Thoracic aorta (tissue), 2 donors: ENCODE measurements at regions not wholly inside any gene's neighbourhood (a gene's known extent, or its start where the extent isn't known, plus 50 kb on each side); places are given as distances from the start of the nearest gene placed in this dataset.

Experiments used
- ATAC-seq: fragments of 150-250 bp; one replicate; pipeline ENCODE4 v1.8.0; 2017; ENCODE audit warnings: low read depth; ENCODE audit not compliant: insufficient number of reproducible peaks, low FRiP score
- DNase-seq: peaks from one replicate; pipeline ENCODE4 v3.0.0-alpha.2; 2020; ENCODE audit warnings: low spot score
- H3K27ac ChIP-seq, 2 donors: fragments of 200-600 bp; sonication (generic); 1 replicate in 1 of 2; 2 replicates in 1 of 2; pipeline ENCODE4 v1.5.1; 2016; ENCODE audit warnings: mild to moderate bottlenecking in 2 of 2, moderate library complexity in 2 of 2
- H3K27me3 ChIP-seq: fragments of 200-600 bp; sonication (generic); replicated peaks from 2 replicates; pipeline ENCODE4 v1.6.0; 2016; ENCODE audit warnings: mild to moderate bottlenecking; ENCODE audit not compliant: insufficient read depth
- H3K36me3 ChIP-seq: fragments of 200-600 bp; sonication (generic); one replicate; pipeline ENCODE4 v1.5.1; 2016
- H3K4me1 ChIP-seq, 2 donors: fragments of 200-600 bp; sonication (generic); 1 replicate in 1 of 2; 2 replicates in 1 of 2; pipeline versions ENCODE4 v1.5.1 to v1.6.0; 2016; ENCODE audit warnings: low read depth in 2 of 2, mild to moderate bottlenecking in 1 of 2; ENCODE audit not compliant: control insufficient read depth in 1 of 2
- H3K4me3 ChIP-seq: fragments of 200-600 bp; sonication (generic); 2 replicates; pipeline ENCODE4 v1.5.1; 2016; ENCODE audit warnings: mild to moderate bottlenecking
- H3K9me3 ChIP-seq: fragments of 200-600 bp; sonication (generic); 2 replicates; pipeline ENCODE4 v1.5.1; 2016
- TF ChIP-seq, protein P1 (sequence below): fragments of 200-600 bp; sonication (generic); IDR thresholded peaks from one replicate; pipeline ENCODE4 v1.5.1; 2019; ENCODE audit warnings: antibody characterized with exemption

DNA sequence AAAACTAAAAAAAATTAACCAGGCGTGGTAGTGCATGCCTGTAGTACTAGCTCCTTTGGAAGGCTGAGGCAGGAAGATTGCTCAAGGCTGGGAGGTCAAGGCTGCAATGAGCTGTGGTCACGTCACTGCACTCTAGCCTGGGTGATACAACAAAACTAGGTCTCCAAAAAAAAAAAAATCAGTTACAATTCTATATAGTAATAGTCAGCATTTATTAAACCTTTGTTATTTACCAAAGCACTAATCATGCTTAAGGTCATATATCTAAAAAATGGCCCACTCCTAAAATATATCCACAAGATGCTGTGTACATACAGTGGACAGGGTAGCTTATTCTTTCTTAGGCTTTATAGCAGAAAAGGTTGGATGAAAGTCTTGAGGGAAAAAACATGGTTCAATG is 152.4 kb downstream of the TFAP2A start:
- Histone ChIP-seq H3K27me3 (no peaks in the 10 kb centered on the region), H3K4me3 (no peak overlapping the region), H3K36me3 (no peaks in the 10 kb centered on the region), H3K9me3 (no peaks in the 10 kb centered on the region), H3K4me1 (no peaks in the 10 kb centered on the region), H3K27ac (no peak overlapping the region)
- TF ChIP-seq, protein P1, sequence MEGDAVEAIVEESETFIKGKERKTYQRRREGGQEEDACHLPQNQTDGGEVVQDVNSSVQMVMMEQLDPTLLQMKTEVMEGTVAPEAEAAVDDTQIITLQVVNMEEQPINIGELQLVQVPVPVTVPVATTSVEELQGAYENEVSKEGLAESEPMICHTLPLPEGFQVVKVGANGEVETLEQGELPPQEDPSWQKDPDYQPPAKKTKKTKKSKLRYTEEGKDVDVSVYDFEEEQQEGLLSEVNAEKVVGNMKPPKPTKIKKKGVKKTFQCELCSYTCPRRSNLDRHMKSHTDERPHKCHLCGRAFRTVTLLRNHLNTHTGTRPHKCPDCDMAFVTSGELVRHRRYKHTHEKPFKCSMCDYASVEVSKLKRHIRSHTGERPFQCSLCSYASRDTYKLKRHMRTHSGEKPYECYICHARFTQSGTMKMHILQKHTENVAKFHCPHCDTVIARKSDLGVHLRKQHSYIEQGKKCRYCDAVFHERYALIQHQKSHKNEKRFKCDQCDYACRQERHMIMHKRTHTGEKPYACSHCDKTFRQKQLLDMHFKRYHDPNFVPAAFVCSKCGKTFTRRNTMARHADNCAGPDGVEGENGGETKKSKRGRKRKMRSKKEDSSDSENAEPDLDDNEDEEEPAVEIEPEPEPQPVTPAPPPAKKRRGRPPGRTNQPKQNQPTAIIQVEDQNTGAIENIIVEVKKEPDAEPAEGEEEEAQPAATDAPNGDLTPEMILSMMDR, result no peak
- DNase-seq, result no peak
- ATAC-seq, result no peak

DNA sequence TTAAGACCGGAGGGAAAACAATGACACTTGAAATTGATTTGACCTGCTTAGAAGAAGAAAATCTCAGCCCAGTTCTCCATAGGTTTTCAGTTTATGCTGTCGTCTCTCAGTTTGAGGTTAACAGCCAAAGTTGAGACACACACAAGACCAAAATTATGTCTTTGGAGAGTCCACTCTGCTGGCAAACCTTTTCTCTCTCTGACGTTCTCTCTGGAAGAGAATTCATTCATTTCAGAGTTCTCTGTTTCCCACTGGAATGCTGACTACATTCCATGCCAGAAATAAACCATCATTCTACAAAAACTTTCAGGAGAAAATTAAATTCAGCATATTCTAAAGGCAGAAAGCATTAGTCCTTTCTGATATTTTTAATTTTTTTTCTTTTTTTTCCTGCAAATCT is 155.2 kb downstream of the TFAP2A start:
- no peak overlapping the region for H3K27ac ChIP-seq
- no peaks in the 10 kb centered on the region for H3K27me3 ChIP-seq
- H3K4me3 ChIP-seq, result no peak overlapping the region
- ATAC-seq (no peak), DNase-seq (no peak)
- H3K36me3 ChIP-seq, result no peaks in the 10 kb centered on the region
- TF ChIP-seq, protein P1, result no peak
- H3K4me1 ChIP-seq, result no peaks in the 10 kb centered on the region
- H3K9me3 ChIP-seq, result no peaks in the 10 kb centered on the region

DNA sequence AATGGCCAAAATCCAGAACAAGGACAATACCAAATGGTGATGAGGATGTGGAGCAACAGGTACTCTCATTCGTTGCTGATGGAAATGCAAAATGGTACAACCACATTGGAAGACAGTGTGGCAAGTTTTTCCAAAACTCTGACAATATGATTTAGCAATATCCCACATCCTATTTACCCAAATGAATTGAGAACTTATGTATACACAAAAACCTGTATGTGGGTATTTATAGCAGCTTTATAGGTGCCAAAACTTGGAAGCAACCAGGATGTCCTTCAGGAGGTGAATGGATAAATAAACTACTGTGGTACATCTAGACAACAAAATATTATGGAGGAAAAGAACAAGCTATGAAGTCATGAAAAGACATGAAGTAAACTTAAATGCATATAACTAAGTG is 156.5 kb downstream of the TFAP2A start:
- TF ChIP-seq, protein P1, result no peak

DNA sequence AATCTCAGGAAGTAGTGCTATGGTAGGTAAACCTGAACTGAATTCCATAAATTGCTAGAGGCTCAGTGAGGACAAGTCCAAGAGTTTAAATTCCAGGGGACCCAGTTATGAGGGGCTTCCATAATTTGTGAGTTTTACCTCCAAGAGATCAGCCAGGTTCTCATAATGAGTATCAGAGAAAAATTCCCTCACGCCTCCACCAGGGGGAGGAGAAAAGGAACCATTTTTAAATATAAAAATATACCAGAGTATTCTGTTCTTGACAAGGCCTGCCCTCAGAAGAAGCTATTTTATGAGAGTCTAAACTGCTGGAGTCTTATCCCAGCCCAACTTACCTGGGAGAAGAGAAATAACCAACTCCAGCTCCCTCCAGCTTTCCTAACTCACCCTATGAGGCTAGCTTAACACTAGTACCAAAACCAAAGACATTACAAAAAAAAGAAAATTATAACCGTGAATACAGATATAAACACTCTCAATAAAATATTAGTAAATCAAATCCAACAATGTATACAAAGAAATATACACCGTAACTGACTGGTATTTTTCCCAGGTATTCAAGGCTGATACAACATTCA is 158.7 kb downstream of the TFAP2A start:
- Histone ChIP-seq H3K9me3 (no peaks in the 10 kb centered on the region), H3K36me3 (no peaks in the 10 kb centered on the region), H3K27me3 (no peaks in the 10 kb centered on the region), H3K27ac (no peak overlapping the region), H3K4me3 (no peak overlapping the region), H3K4me1 (no peaks in the 10 kb centered on the region)
- TF ChIP-seq, protein P1, result no peak
- ATAC-seq (no peak), DNase-seq (no peak)

More for the DNA sequence above, 156.5 kb downstream of the TFAP2A start:
- Histone ChIP-seq H3K27me3 (no peaks in the 10 kb centered on the region), H3K9me3 (no peaks in the 10 kb centered on the region), H3K27ac (no peak overlapping the region), H3K36me3 (no peaks in the 10 kb centered on the region), H3K4me1 (no peaks in the 10 kb centered on the region), H3K4me3 (no peak overlapping the region)
- no peak for ATAC-seq
- DNase-seq, result no peak

DNA sequence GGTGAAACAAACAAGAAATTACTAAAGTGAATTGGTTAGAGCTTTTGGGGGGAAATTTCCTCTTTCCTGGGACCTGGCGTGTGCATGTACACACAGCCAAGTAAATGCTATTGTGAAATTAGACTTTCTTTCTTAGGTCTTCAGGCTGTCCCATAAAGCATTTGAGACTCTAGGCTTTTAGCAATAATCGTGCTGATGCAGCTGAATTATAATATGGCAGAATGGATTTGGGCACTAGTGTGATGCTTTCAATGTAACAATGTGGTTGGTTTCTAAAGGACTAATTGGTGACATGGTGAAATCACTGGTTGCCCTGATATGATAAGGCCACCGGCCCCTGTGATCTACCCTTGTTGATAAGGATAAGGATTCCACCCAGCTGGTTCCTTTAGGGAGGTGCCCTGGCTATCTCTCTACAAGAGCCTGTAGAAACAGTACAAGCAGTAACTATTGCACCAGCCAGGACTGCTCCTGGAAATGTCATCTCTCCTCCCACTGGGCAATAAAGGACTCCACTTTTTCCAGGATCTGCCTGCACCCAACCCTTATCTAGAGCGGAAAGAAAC is 164.1 kb downstream of the TFAP2A start:
- no peak overlapping the region for H3K4me3 ChIP-seq
- no peaks in the 10 kb centered on the region for H3K9me3 ChIP-seq
- H3K27ac ChIP-seq, result no peak overlapping the region
- no peaks in the 10 kb centered on the region for H3K36me3 ChIP-seq
- no peaks in the 10 kb centered on the region for H3K4me1 ChIP-seq
- DNase-seq (no peak), ATAC-seq (no peak)
- TF ChIP-seq, protein P1, result no peak
- H3K27me3 ChIP-seq, result no peaks in the 10 kb centered on the region
